ENCODE measurements at regions not wholly inside any gene's neighbourhood (a gene's known extent, or its start where the extent isn't known, plus 50 kb on each side); places are given as distances from the start of the nearest gene placed in this dataset.

GRCh38 chr2:60052601-60053000 is 500.9 kb downstream of the BCL11A start:
- TF ChIP-seq CTCF (IDR thresholded peaks at IDR 0.05; ENCODE audit: insufficient read depth, low read length) = no peak

GRCh38 chr2:60051991-60052390 is 501.5 kb downstream of the BCL11A start:
- no peak for TF ChIP-seq GABPA (IDR thresholded peaks at IDR 0.05; ENCODE audit: low read depth)
- TF ChIP-seq REST (IDR thresholded peaks at IDR 0.05; ENCODE audit: insufficient replicate concordance, low read depth) = no peak
- TF ChIP-seq POLR2AphosphoS5 (IDR thresholded peaks at IDR 0.05; ENCODE audit: low read depth) = no peak
- TF ChIP-seq SPI1 (IDR thresholded peaks at IDR 0.05; ENCODE audit: borderline replicate concordance, low read depth) = no peak
- no peak for TF ChIP-seq CTCF (IDR thresholded peaks at IDR 0.05; ENCODE audit: insufficient read depth, low read length)
- DNase-seq (ENCODE audit: low read depth in 1 of 2, low spot score in 1 of 2) = no peak
- no peak overlapping the region for H3K4me3 ChIP-seq (replicated peaks; ENCODE audit: insufficient read depth, low read length)

More at GRCh38 chr2:60052601-60053000, 500.9 kb downstream of the BCL11A start:
- Histone ChIP-seq H3K27ac (replicated peaks) (no peak overlapping the region), H3K27me3 (ENCODE audit: insufficient read depth, poor library complexity, severe bottlenecking) (no peaks in the 10 kb centered on the region), H3K4me3 (replicated peaks; ENCODE audit: insufficient read depth, low read length) (no peak overlapping the region)
- no peak for DNase-seq (ENCODE audit: low read depth in 1 of 2, low spot score in 1 of 2)

GRCh38 chr2:60047944-60048525 is 505.4 kb downstream of the BCL11A start:
- no peak overlapping the region for H3K4me3 ChIP-seq (replicated peaks; ENCODE audit: insufficient read depth, low read length)
- no peak overlapping the region for H3K27ac ChIP-seq (replicated peaks)
- DNase-seq (ENCODE audit: low read depth in 1 of 2, low spot score in 1 of 2) = no peak
- H3K27me3 ChIP-seq (ENCODE audit: insufficient read depth, poor library complexity, severe bottlenecking) = no peaks in the 10 kb centered on the region
- TF ChIP-seq POLR2AphosphoS5 (IDR thresholded peaks at IDR 0.05; ENCODE audit: low read depth) (no peak), CTCF (IDR thresholded peaks at IDR 0.05; ENCODE audit: insufficient read depth, low read length) (no peak), GABPA (IDR thresholded peaks at IDR 0.05; ENCODE audit: low read depth) (no peak), SPI1 (IDR thresholded peaks at IDR 0.05; ENCODE audit: borderline replicate concordance, low read depth) (no peak), REST (IDR thresholded peaks at IDR 0.05; ENCODE audit: insufficient replicate concordance, low read depth) (no peak)

More at GRCh38 chr2:60051991-60052390, 501.5 kb downstream of the BCL11A start:
- Histone ChIP-seq H3K27ac (replicated peaks) (no peak overlapping the region), H3K27me3 (ENCODE audit: insufficient read depth, poor library complexity, severe bottlenecking) (no peaks in the 10 kb centered on the region)

- Histone ChIP-seq H3K27ac (replicated peaks) (no peak overlapping the region), H3K27me3 (ENCODE audit: insufficient read depth, poor library complexity, severe bottlenecking) (no peaks in the 10 kb centered on the region), H3K4me3 (replicated peaks; ENCODE audit: insufficient read depth, low read length) (no peak overlapping the region)
- no peak for TF ChIP-seq GABPA (IDR thresholded peaks at IDR 0.05; ENCODE audit: low read depth)
- no peak for TF ChIP-seq SPI1 (IDR thresholded peaks at IDR 0.05; ENCODE audit: borderline replicate concordance, low read depth)
- TF ChIP-seq CTCF (IDR thresholded peaks at IDR 0.05; ENCODE audit: insufficient read depth, low read length) = no peak
- no peak for TF ChIP-seq POLR2AphosphoS5 (IDR thresholded peaks at IDR 0.05; ENCODE audit: low read depth)
- no peak for TF ChIP-seq REST (IDR thresholded peaks at IDR 0.05; ENCODE audit: insufficient replicate concordance, low read depth)
- no peak for DNase-seq (ENCODE audit: low read depth in 1 of 2, low spot score in 1 of 2)
Measured at GRCh38 chr2:60047347-60047746, 506.1 kb downstream of the BCL11A start.

All from HL-60 (cell line).